Uterus (tissue), 2 donors: ENCODE measurements at regions not wholly inside any gene's neighbourhood (a gene's known extent, or its start where the extent isn't known, plus 50 kb on each side); places are given as distances from the start of the nearest gene placed in this dataset.

ENCODE experiments used
- POLR2A ChIP-seq, 2 donors: fragments of 450-650 bp; IDR thresholded peaks; one replicate each; pipeline ENCODE4 v1.6.1; 2016; ENCODE audit warnings: antibody characterized with exemption in 2 of 2, mild to moderate bottlenecking in 1 of 2, moderate library complexity in 1 of 2
- TF ChIP-seq, protein P1 (sequence below), 4 experiments: fragments of 200-600 bp in 2 of 4; fragments of 450-650 bp in 2 of 4; sonication (generic) in 2 of 4; IDR thresholded peaks; one replicate each; pipeline ENCODE4 v1.5.1; 2016 to 2019; ENCODE audit warnings: antibody characterized with exemption in 4 of 4, mild to moderate bottlenecking in 2 of 4, moderate library complexity in 1 of 4

DNA sequence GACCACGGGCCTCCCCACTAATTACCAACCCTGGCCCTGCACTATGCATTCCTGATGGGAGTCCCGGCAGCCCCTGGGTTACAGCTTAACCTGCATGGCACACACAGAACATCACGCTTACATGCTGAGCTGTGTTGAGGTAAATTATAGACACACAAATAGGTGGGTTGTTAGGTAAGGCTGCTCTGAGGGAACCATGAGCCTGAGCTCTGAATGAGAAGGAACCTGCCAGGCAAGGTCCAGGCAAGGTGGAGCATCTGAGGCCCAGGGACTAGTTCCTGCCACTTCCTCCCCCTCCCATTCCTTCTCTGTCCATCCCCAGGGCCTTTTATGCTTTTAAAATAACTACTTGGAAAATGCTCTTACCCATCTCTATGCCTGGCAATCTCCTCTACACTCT, 82.7 kb upstream of the ESRRB start:
- TF ChIP-seq, protein P1, sequence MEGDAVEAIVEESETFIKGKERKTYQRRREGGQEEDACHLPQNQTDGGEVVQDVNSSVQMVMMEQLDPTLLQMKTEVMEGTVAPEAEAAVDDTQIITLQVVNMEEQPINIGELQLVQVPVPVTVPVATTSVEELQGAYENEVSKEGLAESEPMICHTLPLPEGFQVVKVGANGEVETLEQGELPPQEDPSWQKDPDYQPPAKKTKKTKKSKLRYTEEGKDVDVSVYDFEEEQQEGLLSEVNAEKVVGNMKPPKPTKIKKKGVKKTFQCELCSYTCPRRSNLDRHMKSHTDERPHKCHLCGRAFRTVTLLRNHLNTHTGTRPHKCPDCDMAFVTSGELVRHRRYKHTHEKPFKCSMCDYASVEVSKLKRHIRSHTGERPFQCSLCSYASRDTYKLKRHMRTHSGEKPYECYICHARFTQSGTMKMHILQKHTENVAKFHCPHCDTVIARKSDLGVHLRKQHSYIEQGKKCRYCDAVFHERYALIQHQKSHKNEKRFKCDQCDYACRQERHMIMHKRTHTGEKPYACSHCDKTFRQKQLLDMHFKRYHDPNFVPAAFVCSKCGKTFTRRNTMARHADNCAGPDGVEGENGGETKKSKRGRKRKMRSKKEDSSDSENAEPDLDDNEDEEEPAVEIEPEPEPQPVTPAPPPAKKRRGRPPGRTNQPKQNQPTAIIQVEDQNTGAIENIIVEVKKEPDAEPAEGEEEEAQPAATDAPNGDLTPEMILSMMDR (IDR thresholded peaks at IDR 0.05), result no peak
- TF ChIP-seq POLR2A (IDR thresholded peaks at IDR 0.05), result no peak
